Loucy (cell line): ENCODE measurements at regions not wholly inside any gene's neighbourhood (a gene's known extent, or its start where the extent isn't known, plus 50 kb on each side); places are given as distances from the start of the nearest gene placed in this dataset.

Source experiments
- H2AFZ ChIP-seq: fragments of 200-600 bp; sonication (generic); 2 replicates; pipeline ENCODE4 v1.6.0; 2016; ENCODE audit warnings: antibody characterized with exemption, mild to moderate bottlenecking, low read length, moderate library complexity
- H3F3A ChIP-seq: fragments of 200-600 bp; 2 replicates; pipeline ENCODE4 v1.6.0; 2016; ENCODE audit warnings: antibody characterized with exemption, low read depth, mild to moderate bottlenecking
- H3K27me3 ChIP-seq: fragments of 200-600 bp; sonication (generic); 2 replicates; pipeline ENCODE4 v1.6.1; 2014; ENCODE audit warnings: low read length, mild to moderate bottlenecking; ENCODE audit not compliant: insufficient read depth, poor library complexity, severe bottlenecking
- H3K36me3 ChIP-seq: fragments of 200-600 bp; sonication (generic); 2 replicates; pipeline ENCODE4 v1.6.1; 2016; ENCODE audit warnings: low read length; ENCODE audit not compliant: insufficient read depth
- H3K4me1 ChIP-seq: fragments of 200-600 bp; sonication (generic); 2 replicates; pipeline ENCODE4 v1.5.1; 2014; ENCODE audit warnings: low read length, mild to moderate bottlenecking; ENCODE audit not compliant: insufficient read depth, poor library complexity, severe bottlenecking
- H3K4me2 ChIP-seq: fragments of 200-600 bp; sonication (generic); 2 replicates; pipeline ENCODE4 v1.6.0; 2014; ENCODE audit warnings: antibody characterized with exemption, low read length, low read depth, mild to moderate bottlenecking; ENCODE audit not compliant: poor library complexity, severe bottlenecking
- H3K4me3 ChIP-seq: fragments of 200-600 bp; sonication (generic); 2 replicates; pipeline ENCODE4 v1.5.1; 2014; ENCODE audit warnings: low read length, mild to moderate bottlenecking, mixed read lengths; ENCODE audit not compliant: poor library complexity, severe bottlenecking
- H3K79me2 ChIP-seq: fragments of 200-600 bp; sonication (generic); 2 replicates; pipeline ENCODE4 v1.6.1; 2014; ENCODE audit warnings: low read length; ENCODE audit not compliant: insufficient read depth
- H3K9ac ChIP-seq: fragments of 200-600 bp; sonication (generic); 2 replicates; pipeline ENCODE4 v1.6.0; 2014; ENCODE audit warnings: mild to moderate bottlenecking, low read depth, low read length, moderate library complexity; ENCODE audit not compliant: poor library complexity, severe bottlenecking
- H3K9me2 ChIP-seq: fragments of 200-600 bp; sonication (generic); replicated peaks from 2 replicates; pipeline ENCODE4 v1.6.1; 2016; ENCODE audit warnings: low read depth, low read length, mixed read lengths
- H3K9me3 ChIP-seq: fragments of 200-600 bp; sonication (generic); 2 replicates; pipeline ENCODE4 v1.6.1; 2014; ENCODE audit warnings: mild to moderate bottlenecking, antibody characterized with exemption, low read length, low read depth; ENCODE audit not compliant: insufficient read depth
- H4K20me1 ChIP-seq: fragments of 200-600 bp; sonication (generic); 2 replicates; pipeline ENCODE4 v1.6.0; 2014; ENCODE audit warnings: antibody characterized with exemption, low read length, mild to moderate bottlenecking; ENCODE audit not compliant: insufficient read depth, poor library complexity, severe bottlenecking
- CTCF ChIP-seq: fragments of 200-600 bp; sonication (generic); conservative IDR thresholded peaks from 2 replicates; pipeline ENCODE4 v1.5.1; 2014; ENCODE audit warnings: mild to moderate bottlenecking, antibody characterized with exemption, low read length
- EZH2phosphoT487 ChIP-seq: fragments of 200-600 bp; IDR thresholded peaks from 2 replicates; pipeline ENCODE4 v1.6.1; 2018; ENCODE audit warnings: antibody characterized with exemption, mild to moderate bottlenecking, moderate library complexity, borderline replicate concordance

DNA sequence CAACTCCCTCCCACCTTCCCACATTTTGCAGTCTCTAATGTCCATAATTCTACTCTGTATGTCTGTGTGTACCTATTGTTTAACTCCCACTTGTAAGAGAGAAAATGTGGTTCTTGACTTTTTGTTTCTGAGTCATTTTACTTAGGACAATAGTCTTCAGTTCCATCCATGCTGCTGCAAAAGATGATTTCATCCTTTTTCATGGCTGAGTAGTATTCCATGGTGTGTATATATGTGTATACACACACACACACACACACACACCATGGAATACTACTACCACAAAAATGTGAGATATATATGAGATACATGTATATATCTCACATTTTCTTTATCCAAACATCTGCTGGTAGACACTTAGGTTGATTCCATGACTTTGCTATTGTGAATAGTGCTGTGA is 182.1 kb upstream of the GALNT17 start:
- Histone ChIP-seq H3K9me3 (0 out of 2 replicates have a peak, but pooled peaks cover 2% of the 10 kb centered on the region), H3K9me2 (no peaks in the 10 kb centered on the region), H3K79me2 (no peaks in the 10 kb centered on the region), H4K20me1 (no peaks in the 10 kb centered on the region), H3F3A (no peaks in the 10 kb centered on the region), H3K27me3 (no peaks in the 10 kb centered on the region), H3K4me3 (no peak overlapping the region), H3K9ac (no peak overlapping the region), H3K4me2 (no peak overlapping the region), H3K36me3 (no peaks in the 10 kb centered on the region), H2AFZ (no peak overlapping the region), H3K4me1 (no peaks in the 10 kb centered on the region)
- TF ChIP-seq CTCF (no peak), EZH2phosphoT487 (no peak)

- H3K27me3 ChIP-seq, result no peaks in the 10 kb centered on the region
- no peaks in the 10 kb centered on the region for H3F3A ChIP-seq
- H2AFZ ChIP-seq, result no peak overlapping the region
- H3K36me3 ChIP-seq, result no peaks in the 10 kb centered on the region
- H3K4me2 ChIP-seq, result no peak overlapping the region
- no peak overlapping the region for H3K9ac ChIP-seq
- no peaks in the 10 kb centered on the region for H3K79me2 ChIP-seq
- TF ChIP-seq EZH2phosphoT487 (no peak), CTCF (no peak)
- no peak overlapping the region for H3K4me3 ChIP-seq
- H4K20me1 ChIP-seq, result no peaks in the 10 kb centered on the region
- H3K9me2 ChIP-seq, result no peaks in the 10 kb centered on the region
- 0 out of 2 replicates have a peak, but pooled peaks cover 2% of the 10 kb centered on the region for H3K9me3 ChIP-seq
- H3K4me1 ChIP-seq, result no peaks in the 10 kb centered on the region
Measured at GRCh38 chr7:70951271-70951962, 180.5 kb upstream of the GALNT17 start.

DNA sequence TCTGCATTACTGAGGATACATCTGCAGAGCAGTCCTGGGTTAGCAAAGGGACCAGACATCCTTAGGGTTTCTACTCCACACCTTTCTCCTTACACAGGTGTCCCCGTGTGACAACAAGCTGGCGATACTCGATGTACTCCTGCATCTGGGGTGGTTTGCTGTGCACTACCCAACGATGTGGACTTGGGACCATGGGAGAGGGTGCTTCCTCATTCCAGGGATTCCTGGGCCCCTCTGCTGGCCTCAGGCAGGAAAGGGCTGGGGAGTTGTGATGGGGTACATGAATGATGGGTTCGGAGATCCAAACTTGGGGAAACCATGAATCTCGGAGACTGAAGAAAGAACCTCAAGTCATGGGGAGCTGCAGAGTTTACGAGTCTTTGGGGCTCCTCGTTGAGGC is 179.6 kb upstream of the GALNT17 start:
- Histone ChIP-seq H4K20me1 (no peaks in the 10 kb centered on the region), H3F3A (no peaks in the 10 kb centered on the region), H3K27me3 (no peaks in the 10 kb centered on the region), H3K36me3 (no peaks in the 10 kb centered on the region), H3K4me2 (no peak overlapping the region), H3K79me2 (no peaks in the 10 kb centered on the region), H3K9me2 (no peaks in the 10 kb centered on the region), H2AFZ (no peak overlapping the region), H3K9me3 (0 out of 2 replicates have a peak, but pooled peaks cover 2% of the 10 kb centered on the region), H3K9ac (no peak overlapping the region), H3K4me1 (no peaks in the 10 kb centered on the region), H3K4me3 (no peak overlapping the region)
- TF ChIP-seq EZH2phosphoT487, result no peak
- no peak for TF ChIP-seq CTCF
